ENCODE measurements at regions not wholly inside any gene's neighbourhood (a gene's known extent, or its start where the extent isn't known, plus 50 kb on each side); places are given as distances from the start of the nearest gene placed in this dataset.

DNA sequence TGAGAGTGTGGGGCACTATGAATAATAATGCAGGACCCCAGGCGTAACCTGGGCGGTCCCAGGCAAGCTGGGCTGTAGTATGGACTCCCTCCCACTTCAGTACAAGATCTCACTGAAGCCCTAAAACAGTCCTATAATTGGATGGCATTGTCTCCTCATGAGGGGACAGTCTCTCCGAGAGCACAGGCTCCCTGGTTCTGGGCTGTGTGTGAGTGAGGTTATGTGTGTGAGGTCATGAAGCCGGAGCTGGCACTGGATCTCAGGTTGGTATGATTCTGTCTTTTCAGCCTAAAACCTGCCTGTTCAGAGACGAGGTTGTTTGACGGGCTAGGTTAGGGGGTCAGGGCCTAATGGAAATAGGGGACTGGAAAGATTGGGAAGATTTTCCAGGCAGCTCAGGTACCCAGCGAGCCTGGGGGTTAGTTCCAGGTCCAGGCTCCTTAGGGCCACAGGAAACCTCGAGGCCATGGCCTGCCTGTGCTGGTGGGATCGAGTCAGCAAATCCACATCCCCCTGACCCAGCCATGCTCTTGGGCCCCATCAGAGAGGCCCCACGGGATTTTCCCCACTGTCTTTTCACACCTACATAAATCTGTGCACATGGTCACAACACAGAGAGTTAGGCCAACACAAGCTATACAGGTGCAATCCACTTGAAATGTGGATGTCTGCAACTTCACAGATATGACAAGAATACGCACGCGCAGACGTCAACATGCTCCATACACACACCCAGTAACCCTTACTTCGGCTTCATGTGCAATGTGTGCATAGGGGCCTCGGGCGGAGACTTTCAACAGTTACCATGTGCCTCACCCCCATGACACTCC lies 94.8 kb downstream of the INHBB start:
- Mint-ChIP-seq H3K36me3 (ENCODE audit: low read depth) (no peaks in the 10 kb centered on the region), H3K4me1 (peaks cover 3% of the 10 kb centered on the region), H3K9me3 (no peaks in the 10 kb centered on the region), H3K27me3 (peaks cover 56% of the 10 kb centered on the region), H3K27ac (no peak overlapping the region), H3K4me3 (no peak overlapping the region)
- no peak for DNase-seq
- intact Hi-C loops (cut with micrococcal nuclease): no loop called here

DNA sequence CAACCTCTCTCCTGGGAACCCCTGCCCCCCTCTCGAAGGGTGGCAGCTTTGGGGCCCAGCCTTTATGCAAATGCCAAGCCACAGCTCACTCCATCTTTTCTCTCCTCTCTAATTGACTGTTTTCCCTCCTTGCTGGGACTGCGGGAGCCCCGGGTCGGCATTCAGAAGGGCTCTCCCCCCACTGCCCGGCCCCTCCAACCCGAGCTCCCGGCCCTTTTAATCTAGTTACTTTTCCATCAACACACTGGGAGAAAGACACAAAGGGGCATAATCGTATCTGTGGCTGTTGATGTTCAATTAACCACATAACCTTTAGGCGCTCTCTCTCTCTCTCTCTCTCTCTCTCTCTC lies 95.4 kb downstream of the INHBB start:
- Mint-ChIP-seq H3K9me3 (no peaks in the 10 kb centered on the region), H3K27ac (no peak overlapping the region), H3K36me3 (ENCODE audit: low read depth) (no peaks in the 10 kb centered on the region), H3K4me1 (peaks cover 3% of the 10 kb centered on the region), H3K27me3 (peaks cover 56% of the 10 kb centered on the region), H3K4me3 (no peak overlapping the region)
- DNase-seq: no peak
- intact Hi-C loops (cut with micrococcal nuclease): no loop called here

DNA sequence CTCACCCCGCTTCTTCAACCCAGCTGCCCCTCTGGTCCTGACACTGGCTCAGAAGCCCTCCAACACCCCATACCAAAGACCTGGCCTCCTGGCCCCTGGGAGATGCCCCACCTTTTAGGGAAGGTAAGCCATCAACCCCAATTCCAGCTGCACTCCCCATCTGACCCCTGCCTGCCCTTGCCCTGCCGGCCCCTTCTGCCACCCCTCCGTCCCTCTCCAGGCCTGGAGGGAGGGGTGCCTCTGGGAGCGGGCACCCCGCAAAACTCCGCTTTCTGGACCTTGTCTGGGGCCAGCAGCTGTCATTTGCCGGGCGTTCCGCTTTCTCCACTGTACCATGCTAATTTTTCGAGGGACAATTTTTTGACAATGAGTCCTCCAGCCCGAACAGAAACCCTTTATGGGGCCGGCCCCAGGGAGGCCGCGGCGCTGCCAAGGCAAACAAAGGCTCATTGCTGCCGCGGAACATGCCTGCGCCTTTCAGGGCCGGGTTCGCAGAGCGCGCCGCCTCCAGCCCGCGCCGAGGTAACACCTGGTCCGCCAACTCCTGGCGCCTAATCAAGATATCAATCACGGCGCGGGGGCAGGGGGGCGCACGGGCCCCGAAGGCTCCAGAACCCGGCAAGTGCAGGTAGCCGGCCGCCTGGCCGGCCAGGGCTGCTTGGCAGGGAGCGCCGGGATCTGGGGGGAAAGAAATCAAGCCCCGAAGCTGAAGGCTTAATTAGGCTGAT lies 96.0 kb downstream of the INHBB start:
- peaks cover 3% of the 10 kb centered on the region for H3K4me1 Mint-ChIP-seq
- H3K36me3 Mint-ChIP-seq (ENCODE audit: low read depth): no peaks in the 10 kb centered on the region
- H3K4me3 Mint-ChIP-seq: peak overlapping the region; percentile 61
- no peak overlapping the region for H3K27ac Mint-ChIP-seq
- intact Hi-C loops (cut with micrococcal nuclease): no loop called here
- H3K27me3 Mint-ChIP-seq: peaks cover 54% of the 10 kb centered on the region
- no peak for DNase-seq
- H3K9me3 Mint-ChIP-seq: no peaks in the 10 kb centered on the region

DNA sequence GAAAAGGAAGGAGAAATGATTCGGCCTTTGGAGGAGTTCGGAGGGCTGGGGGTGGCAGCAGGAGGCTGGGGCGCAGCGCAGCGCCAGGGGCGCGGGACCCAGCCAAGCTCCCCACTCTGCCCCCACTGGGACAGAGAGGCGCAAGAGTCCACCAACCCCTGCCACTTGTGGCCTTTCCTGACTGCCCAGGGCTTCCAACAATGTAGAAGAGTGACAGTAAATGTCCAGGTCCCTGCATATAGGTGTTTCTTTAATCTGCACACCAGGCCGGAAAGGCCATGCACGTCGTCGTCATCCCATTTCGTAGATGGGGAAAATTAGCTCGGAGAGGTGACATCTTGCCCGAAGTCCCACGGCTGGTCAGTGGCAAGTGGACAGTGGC lies 96.6 kb downstream of the INHBB start:
- Mint-ChIP-seq H3K36me3 (ENCODE audit: low read depth) (no peaks in the 10 kb centered on the region), H3K4me1 (peaks cover 3% of the 10 kb centered on the region), H3K27me3 (peaks cover 54% of the 10 kb centered on the region), H3K9me3 (no peaks in the 10 kb centered on the region), H3K27ac (no peak overlapping the region), H3K4me3 (peak overlapping the region; percentile 61)
- DNase-seq: no peak
- intact Hi-C loops (cut with micrococcal nuclease): no loop called here

DNA sequence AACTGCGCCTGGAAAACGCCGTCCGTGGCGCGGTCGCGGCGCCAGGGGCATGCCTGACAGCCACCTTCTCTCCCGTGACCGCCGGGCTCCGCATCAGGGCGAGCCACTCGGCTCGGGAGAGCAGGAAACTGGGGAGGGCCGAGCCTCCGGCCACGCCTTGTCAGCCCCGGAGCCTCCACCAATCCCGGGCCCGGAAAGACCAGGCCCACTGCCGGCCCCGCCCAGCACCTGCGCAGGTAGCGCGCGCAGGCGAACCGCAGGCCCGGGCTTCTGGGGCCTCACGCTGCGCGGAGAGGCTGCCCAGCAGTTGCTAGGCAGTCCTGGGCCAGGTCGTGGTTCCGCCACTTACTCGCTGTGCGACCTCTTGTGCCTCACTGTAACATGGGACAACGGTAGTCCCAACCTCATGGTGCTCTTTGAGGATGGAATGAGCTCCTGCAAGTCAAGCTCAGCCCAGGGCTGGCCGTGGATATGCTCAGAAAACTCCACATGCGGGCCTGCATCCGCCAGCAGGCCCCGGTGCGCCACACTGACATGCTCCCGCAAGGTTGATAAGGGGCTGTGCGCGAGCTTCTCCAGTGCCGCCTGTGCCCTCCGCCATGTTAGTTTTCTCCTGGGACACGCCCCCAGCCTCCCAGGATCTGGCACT lies 97.1 kb downstream of the INHBB start:
- intact Hi-C loops (cut with micrococcal nuclease): no loop called here
- Mint-ChIP-seq H3K27ac (no peak overlapping the region), H3K4me3 (peak overlapping the region; percentile 61), H3K36me3 (ENCODE audit: low read depth) (no peaks in the 10 kb centered on the region), H3K4me1 (peaks cover 3% of the 10 kb centered on the region), H3K27me3 (peaks cover 54% of the 10 kb centered on the region), H3K9me3 (no peaks in the 10 kb centered on the region)
- DNase-seq: peak; percentile 77

DNA sequence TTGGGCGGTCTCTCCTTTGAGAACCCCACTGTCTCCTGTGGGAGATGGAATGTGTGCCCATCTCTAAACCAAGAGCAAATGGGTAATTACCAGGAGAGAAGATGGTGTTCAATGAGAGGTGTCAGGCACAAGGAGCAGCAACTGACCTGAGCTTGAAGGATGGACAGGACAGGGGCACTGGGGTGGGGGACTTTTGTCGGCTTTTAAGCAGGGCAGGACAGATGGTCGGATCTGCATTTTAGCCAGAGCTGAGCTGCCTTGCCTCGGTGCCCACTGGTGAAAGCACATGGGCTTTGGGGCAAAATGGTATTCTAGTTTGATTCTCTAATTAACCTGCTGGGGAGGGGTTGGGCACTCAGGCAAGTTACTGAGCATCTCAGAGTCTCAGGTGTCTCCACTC lies 98.0 kb downstream of the INHBB start:
- peaks cover 3% of the 10 kb centered on the region for H3K4me1 Mint-ChIP-seq
- H3K27ac Mint-ChIP-seq: no peak overlapping the region
- H3K36me3 Mint-ChIP-seq (ENCODE audit: low read depth): no peaks in the 10 kb centered on the region
- peaks cover 52% of the 10 kb centered on the region for H3K27me3 Mint-ChIP-seq
- H3K4me3 Mint-ChIP-seq: no peak overlapping the region
- no peaks in the 10 kb centered on the region for H3K9me3 Mint-ChIP-seq
- no peak for DNase-seq
- intact Hi-C loops (cut with micrococcal nuclease): no loop called here

DNA sequence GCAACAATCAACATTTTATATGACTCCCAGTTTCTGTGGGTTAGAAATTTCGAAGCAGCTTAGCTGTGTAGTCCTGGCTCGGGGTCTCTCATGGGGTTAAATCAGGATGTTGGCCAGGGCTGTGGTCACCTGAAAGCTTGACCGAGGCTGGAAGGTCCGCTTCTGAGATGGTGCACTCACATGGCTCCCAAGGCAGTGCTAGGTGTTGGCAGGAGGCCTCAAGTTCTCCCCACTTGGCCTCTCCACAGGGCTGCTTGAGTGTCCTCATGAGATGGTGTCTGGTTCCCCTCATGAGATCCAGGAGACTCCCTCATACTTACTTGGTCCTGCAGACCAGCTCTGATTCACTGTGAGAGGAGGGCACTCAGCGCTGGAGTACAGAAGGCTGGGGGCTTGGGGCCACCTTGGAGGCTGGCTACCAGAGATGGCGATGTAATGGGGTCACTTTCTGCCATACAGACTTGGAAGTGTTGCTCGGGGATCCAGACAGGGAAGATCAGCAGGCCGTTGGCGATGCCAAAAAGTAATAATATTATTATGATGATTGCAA lies 98.8 kb downstream of the INHBB start:
- Mint-ChIP-seq H3K36me3 (ENCODE audit: low read depth) (no peaks in the 10 kb centered on the region), H3K27me3 (peaks cover 44% of the 10 kb centered on the region), H3K4me1 (peaks cover 3% of the 10 kb centered on the region), H3K27ac (no peak overlapping the region), H3K4me3 (no peak overlapping the region), H3K9me3 (no peaks in the 10 kb centered on the region)
- intact Hi-C loops (cut with micrococcal nuclease): no loop called here
- DNase-seq: no peak

DNA sequence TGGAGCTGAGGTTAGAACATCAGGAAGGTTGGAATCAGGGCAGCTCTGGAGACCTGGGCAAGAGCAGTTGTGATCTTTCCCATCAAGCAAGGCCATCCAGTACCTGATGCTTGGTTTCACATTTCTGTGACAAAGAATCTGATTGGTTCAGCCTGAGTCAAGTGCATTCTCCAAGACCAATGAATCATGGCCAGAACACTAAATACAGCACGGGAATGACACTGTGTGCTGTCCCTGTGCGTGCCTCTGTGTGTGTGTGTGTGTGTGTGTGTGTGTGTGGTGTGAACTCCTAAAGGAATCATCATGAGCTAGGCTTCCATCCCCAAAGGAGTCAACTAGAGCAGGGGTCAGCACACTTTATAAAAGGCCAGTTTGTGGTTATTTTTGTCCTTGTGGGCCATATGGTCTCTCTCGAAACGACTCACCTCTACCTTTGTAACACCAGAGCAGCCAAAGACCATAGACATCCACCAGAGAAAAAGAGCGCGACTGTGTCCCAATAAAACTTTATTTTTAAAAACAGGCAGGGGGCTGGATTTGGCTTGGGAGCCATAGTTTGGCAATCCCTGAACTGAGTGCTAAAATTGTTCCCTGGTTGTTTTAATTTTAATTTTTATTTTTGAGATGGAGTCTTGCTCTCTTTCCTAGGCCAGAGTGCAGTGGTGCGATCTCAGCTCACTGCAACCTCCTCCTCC lies 99.7 kb downstream of the INHBB start:
- peaks cover 3% of the 10 kb centered on the region for H3K4me1 Mint-ChIP-seq
- H3K4me3 Mint-ChIP-seq: no peak overlapping the region
- peaks cover 36% of the 10 kb centered on the region for H3K27me3 Mint-ChIP-seq
- no peak overlapping the region for H3K27ac Mint-ChIP-seq
- no peak for DNase-seq
- no peaks in the 10 kb centered on the region for H3K9me3 Mint-ChIP-seq
- intact Hi-C loops (cut with micrococcal nuclease): no loop called here
- no peaks in the 10 kb centered on the region for H3K36me3 Mint-ChIP-seq (ENCODE audit: low read depth)

DNA sequence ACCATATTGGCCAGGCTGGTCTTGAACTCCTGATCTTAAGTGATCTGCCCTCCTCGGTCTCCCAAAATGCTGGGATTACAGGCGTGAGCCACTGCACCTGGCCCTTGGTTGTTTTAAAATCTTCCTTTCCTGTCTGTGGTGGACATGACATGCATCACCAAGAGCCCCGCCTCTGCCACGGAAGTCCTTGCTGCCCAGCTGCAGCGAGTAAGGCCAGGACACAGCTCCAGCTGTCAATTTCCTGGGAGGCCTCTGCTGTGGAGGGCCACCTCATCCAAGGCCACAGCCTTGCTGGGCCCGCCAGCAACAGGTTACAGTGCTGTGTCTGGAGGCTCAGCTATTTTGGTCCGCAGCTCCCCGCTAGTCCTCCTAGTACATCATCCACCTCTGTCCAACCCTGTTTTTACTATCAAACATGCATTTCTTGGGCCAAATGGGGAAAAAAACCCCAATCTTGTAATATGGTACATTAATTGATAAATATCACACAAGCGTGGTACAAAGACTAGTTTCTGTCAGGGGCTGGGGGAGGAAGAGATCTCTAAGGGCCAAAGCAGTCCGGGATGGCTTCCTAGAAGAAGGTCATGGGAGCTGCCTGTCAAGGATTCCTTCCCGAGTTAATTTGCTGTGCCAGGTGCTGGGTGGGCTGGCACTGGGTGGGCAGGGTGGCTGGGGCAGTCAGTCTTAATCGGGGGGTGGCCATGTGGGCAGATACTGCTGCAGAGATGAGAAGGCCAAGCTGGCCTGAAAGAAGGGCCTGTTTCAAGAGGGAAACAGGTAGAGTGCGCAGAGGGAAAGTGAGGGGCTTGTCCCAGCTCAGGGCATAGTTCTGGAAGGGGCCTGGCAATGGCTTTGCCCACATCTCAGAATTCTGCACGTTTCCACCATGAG lies 100.5 kb downstream of the INHBB start:
- no peaks in the 10 kb centered on the region for H3K9me3 Mint-ChIP-seq
- intact Hi-C loops (cut with micrococcal nuclease): no loop called here
- no peak overlapping the region for H3K27ac Mint-ChIP-seq
- peaks cover 3% of the 10 kb centered on the region for H3K4me1 Mint-ChIP-seq
- DNase-seq: no peak
- peaks cover 27% of the 10 kb centered on the region for H3K27me3 Mint-ChIP-seq
- no peak overlapping the region for H3K4me3 Mint-ChIP-seq
- no peaks in the 10 kb centered on the region for H3K36me3 Mint-ChIP-seq (ENCODE audit: low read depth)

DNA sequence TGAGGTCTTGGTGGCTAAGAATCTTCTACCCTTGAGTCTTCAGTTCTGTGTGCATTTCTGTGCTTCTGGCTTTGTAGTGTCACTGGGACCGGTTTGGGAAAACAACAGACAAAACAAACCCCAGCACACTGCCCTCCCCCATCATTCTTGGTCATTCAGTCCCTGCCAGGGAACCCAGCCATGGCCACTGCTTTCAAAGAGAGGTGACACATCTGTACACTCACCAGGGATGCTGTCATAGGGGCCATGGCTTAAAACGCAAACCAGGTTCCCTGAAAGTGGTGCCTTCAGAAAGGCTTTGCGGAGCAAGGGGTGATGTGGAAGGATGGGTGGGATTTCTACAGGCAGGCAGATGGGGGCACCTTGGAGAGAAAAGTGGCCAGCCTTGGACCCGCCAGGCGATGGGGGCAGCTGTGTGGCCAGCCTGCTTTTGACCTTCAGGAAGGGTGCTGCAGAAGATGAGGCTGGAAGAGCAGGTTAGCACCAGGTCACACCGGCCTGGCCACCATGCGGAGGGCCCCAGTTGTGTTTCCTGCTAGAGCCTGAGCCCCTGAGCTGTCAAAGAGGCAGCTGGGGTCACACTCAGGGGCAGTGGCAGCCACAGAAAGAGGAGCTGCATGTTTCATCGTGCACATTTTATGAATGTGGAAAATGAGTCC lies 101.3 kb downstream of the INHBB start:
- Mint-ChIP-seq H3K9me3 (no peaks in the 10 kb centered on the region), H3K4me1 (peaks cover 3% of the 10 kb centered on the region), H3K27ac (no peak overlapping the region), H3K4me3 (no peak overlapping the region), H3K36me3 (ENCODE audit: low read depth) (no peaks in the 10 kb centered on the region), H3K27me3 (peaks cover 20% of the 10 kb centered on the region)
- intact Hi-C loops (cut with micrococcal nuclease): no loop called here
- DNase-seq: no peak

DNA sequence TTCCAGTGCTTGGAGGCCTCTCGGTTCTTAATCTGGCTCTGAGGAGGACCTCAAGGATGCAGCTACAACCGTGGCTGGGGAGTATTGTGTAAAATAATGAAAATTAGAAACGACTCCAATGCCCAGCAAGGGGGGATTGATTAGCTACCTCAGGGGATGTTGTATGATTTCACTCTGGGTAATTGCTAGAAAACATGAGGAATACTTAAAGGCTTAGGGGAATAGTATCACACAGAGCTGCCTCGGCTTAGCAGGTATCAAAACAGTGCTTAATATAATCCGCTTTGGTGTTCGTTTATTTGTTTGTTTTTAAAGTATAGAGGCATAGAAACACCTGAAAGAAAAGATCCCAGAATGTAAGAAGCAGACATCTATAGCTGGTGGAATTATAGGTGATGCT lies 102.5 kb downstream of the INHBB start:
- no peak overlapping the region for H3K4me3 Mint-ChIP-seq
- H3K4me1 Mint-ChIP-seq: no peaks in the 10 kb centered on the region
- peaks cover 11% of the 10 kb centered on the region for H3K27me3 Mint-ChIP-seq
- H3K36me3 Mint-ChIP-seq (ENCODE audit: low read depth): no peaks in the 10 kb centered on the region
- intact Hi-C loops (cut with micrococcal nuclease): no loop called here
- H3K27ac Mint-ChIP-seq: no peak overlapping the region
- no peaks in the 10 kb centered on the region for H3K9me3 Mint-ChIP-seq
- no peak for DNase-seq

DNA sequence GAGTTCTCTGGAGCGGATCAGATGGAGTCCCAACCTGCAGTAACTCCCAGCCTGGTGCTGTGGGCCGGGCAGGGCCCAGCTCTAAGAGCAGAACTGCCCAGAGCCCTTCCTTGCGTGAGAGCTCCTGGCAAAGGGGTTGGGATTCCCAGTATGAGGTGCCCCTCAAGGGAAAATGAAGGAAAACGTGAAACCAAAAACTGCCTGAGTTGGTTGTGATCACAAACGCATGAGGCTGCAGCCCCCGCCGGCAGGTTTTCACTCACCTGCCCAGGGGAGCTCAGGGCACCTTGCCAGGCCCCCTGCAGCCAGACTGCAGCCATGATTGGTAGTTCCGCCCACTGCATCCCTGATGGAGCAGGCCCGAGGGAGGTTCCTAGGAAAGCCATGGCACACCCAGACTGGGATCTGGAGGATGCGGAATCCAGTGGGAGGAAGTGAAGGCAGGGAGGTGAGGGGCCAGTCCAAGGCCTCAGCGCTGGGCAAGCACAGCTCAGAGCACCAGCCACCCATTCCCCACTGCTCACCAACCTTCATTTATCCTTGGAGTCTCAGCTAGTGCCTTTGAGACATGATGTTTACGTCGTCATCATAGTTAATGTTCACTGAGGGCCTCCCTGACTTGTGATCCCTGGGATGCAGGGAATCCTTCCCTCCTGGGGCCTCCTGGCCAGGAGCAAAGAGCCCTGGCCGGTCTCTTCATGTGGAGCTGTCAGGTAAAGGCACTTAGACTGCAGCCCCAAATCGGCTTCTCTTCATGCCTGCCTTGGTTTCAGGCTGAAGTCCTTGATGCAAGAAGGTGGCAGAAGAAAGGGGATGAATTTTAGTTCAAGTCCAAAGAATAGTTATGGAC lies 103.2 kb downstream of the INHBB start:
- no peaks in the 10 kb centered on the region for H3K36me3 Mint-ChIP-seq (ENCODE audit: low read depth)
- intact Hi-C loops (cut with micrococcal nuclease): no loop called here
- H3K27ac Mint-ChIP-seq: no peak overlapping the region
- H3K4me1 Mint-ChIP-seq: no peaks in the 10 kb centered on the region
- H3K4me3 Mint-ChIP-seq: no peak overlapping the region
- peaks cover 5% of the 10 kb centered on the region for H3K27me3 Mint-ChIP-seq
- no peak for DNase-seq
- H3K9me3 Mint-ChIP-seq: no peaks in the 10 kb centered on the region

Data from activated CD4-positive, alpha-beta T cell treated with anti-CD3 and anti-CD28 coated beads, Interleukin-2, amount 10 ng/mL, durations not matched to agents 24 days and 14 days (primary cell).